ENCODE measurements at regions not wholly inside any gene's neighbourhood (a gene's known extent, or its start where the extent isn't known, plus 50 kb on each side); places are given as distances from the start of the nearest gene placed in this dataset.

- DNase-seq (ENCODE audit: low read depth): no peak
These were observed 52.2 kb upstream of the ABCA1 start for GRCh38 chr9:104980039-104980654.

GRCh38 chr9:104981543-104982129 is 53.7 kb upstream of the ABCA1 start:
- no peak for TF ChIP-seq CTCF (IDR thresholded peaks at IDR 0.05; ENCODE audit: insufficient read depth, low read length)
- no peak overlapping the region for H3K4me3 ChIP-seq (ENCODE audit: low read depth, low read length)
- DNase-seq (ENCODE audit: low read depth): no peak

More at GRCh38 chr9:104980039-104980654, 52.2 kb upstream of the ABCA1 start:
- H3K4me3 ChIP-seq (ENCODE audit: low read depth, low read length): no peak overlapping the region
- TF ChIP-seq CTCF (IDR thresholded peaks at IDR 0.05; ENCODE audit: insufficient read depth, low read length): no peak

- TF ChIP-seq CTCF (IDR thresholded peaks at IDR 0.05; ENCODE audit: insufficient read depth, low read length): no peak
- DNase-seq (ENCODE audit: low read depth): no peak
- H3K4me3 ChIP-seq (ENCODE audit: low read depth, low read length): no peak overlapping the region
These were observed 54.6 kb upstream of the ABCA1 start for GRCh38 chr9:104982543-104982942.

DNA sequence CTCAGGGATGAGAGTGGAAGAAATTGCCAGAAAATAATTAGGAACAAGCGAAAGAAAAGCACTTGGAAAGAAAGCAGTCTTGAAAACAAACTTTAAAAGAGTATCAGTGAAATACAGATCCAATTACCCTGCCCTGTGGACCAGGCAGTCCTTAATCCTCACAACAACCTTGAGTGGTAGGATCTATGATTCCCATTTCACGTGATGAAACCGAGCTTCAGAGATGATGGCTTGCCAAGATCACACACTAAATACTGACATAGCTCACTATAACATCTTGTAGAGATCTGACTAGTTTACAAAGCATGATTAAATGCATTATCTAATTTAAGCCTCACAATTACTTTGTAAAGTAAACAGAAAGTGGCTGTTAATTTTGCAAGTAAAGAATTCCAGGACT is 55.5 kb upstream of the ABCA1 start:
- H3K4me3 ChIP-seq (ENCODE audit: low read depth, low read length): no peak overlapping the region
- no peak for TF ChIP-seq CTCF (IDR thresholded peaks at IDR 0.05; ENCODE audit: insufficient read depth, low read length)
- no peak for DNase-seq (ENCODE audit: low read depth)

GRCh38 chr9:104984121-104984520 is 56.2 kb upstream of the ABCA1 start:
- H3K4me3 ChIP-seq (ENCODE audit: low read depth, low read length): no peak overlapping the region
- DNase-seq (ENCODE audit: low read depth): no peak
- no peak for TF ChIP-seq CTCF (IDR thresholded peaks at IDR 0.05; ENCODE audit: insufficient read depth, low read length)

- no peak for TF ChIP-seq CTCF (IDR thresholded peaks at IDR 0.05; ENCODE audit: insufficient read depth, low read length)
- H3K4me3 ChIP-seq (ENCODE audit: low read depth, low read length): no peak overlapping the region
- no peak for DNase-seq (ENCODE audit: low read depth)
These were observed 56.6 kb upstream of the ABCA1 start for GRCh38 chr9:104984542-104984941.

DNA sequence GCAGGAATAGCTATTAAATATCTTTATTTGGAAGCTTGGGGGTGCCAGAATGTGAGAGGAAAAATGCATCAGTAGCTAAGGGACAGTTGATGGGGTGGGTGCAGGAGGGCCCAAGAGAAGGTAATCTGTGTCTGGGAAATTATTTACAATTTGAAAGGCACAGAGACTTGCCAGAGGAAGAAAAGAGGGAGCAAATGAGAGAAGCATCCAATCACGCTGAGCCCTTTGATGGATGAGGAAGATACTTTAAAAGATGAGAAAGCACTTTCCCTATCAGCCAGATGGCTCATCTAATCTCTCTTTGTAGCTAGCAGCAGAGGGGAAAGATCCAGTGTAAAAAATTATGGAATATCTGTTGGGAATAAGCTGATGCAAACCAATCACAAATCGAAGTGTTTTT is 57.0 kb upstream of the ABCA1 start:
- no peak overlapping the region for H3K4me3 ChIP-seq (ENCODE audit: low read depth, low read length)
- TF ChIP-seq CTCF (IDR thresholded peaks at IDR 0.05; ENCODE audit: insufficient read depth, low read length): no peak
- DNase-seq (ENCODE audit: low read depth): no peak
